Mesenchymal stem cell (in vitro differentiated cells and primary cell): ENCODE measurements at regions not wholly inside any gene's neighbourhood (a gene's known extent, or its start where the extent isn't known, plus 50 kb on each side); places are given as distances from the start of the nearest gene placed in this dataset.

Experiments
- DNase-seq: peaks from one replicate; pipeline ENCODE4 v3.0.0-alpha.2; 2013
- H2AFZ ChIP-seq: one replicate; pipeline ENCODE4 v1.6.1; 2013; ENCODE audit warnings: low read depth, mild to moderate bottlenecking, control low read depth, inconsistent platforms, low read length, moderate library complexity
- H2AK5ac ChIP-seq: 2 replicates; pipeline ENCODE4 v1.6.1; 2013; ENCODE audit warnings: low read length, moderate library complexity, mild to moderate bottlenecking, inconsistent platforms; ENCODE audit not compliant: severe bottlenecking
- H2BK120ac ChIP-seq: one replicate; pipeline ENCODE4 v1.6.1; 2013; ENCODE audit warnings: low read depth, mild to moderate bottlenecking, inconsistent platforms, low read length, moderate library complexity
- H2BK12ac ChIP-seq, 2 experiments: one replicate each; pipeline ENCODE4 v1.6.1; 2013; ENCODE audit warnings: inconsistent platforms in 2 of 2, low read length in 2 of 2, mild to moderate bottlenecking in 2 of 2, moderate library complexity in 2 of 2, control low read depth in 1 of 2
- H2BK15ac ChIP-seq: one replicate; pipeline ENCODE4 v1.6.1; 2013; ENCODE audit warnings: mild to moderate bottlenecking, low read depth, inconsistent platforms; ENCODE audit not compliant: poor library complexity, severe bottlenecking
- H2BK5ac ChIP-seq: 2 replicates; pipeline ENCODE4 v1.6.1; 2013; ENCODE audit warnings: low read depth, mild to moderate bottlenecking, low read length, control low read depth, inconsistent platforms; ENCODE audit not compliant: poor library complexity, severe bottlenecking
- H3K14ac ChIP-seq, 2 experiments: one replicate each; pipeline ENCODE4 v1.6.1; 2013; ENCODE audit warnings: inconsistent platforms in 2 of 2, low read length in 2 of 2, control low read depth in 1 of 2, mild to moderate bottlenecking in 1 of 2, moderate library complexity in 1 of 2
- H3K18ac ChIP-seq, 2 experiments: one replicate each; pipeline ENCODE4 v1.6.1; 2013; ENCODE audit warnings: inconsistent platforms in 2 of 2, low read length in 2 of 2, control low read depth in 1 of 2, low read depth in 1 of 2, mild to moderate bottlenecking in 1 of 2
- H3K23ac ChIP-seq, 2 experiments: one replicate each; pipeline ENCODE4 v1.6.1; 2013; ENCODE audit warnings: inconsistent platforms in 2 of 2, low read length in 2 of 2, mild to moderate bottlenecking in 2 of 2, moderate library complexity in 2 of 2, control low read depth in 1 of 2
- H3K27ac ChIP-seq: 2 replicates; pipeline ENCODE4 v1.5.1; 2013; ENCODE audit warnings: mild to moderate bottlenecking, moderate library complexity, low read length, control low read depth, inconsistent platforms; ENCODE audit not compliant: poor library complexity, severe bottlenecking
- H3K27me3 ChIP-seq, 2 experiments: 2 replicates each; pipeline versions ENCODE4 v1.6.1 to v1.7.0; 2013; ENCODE audit warnings: low read length in 2 of 2, mild to moderate bottlenecking in 2 of 2, moderate library complexity in 2 of 2, control low read depth in 1 of 2, inconsistent platforms in 1 of 2; ENCODE audit not compliant: control insufficient read depth in 1 of 2, insufficient read depth in 1 of 2
- H3K36me3 ChIP-seq, 2 experiments: 2 replicates each; pipeline versions ENCODE4 v1.6.1 to v1.7.0; 2013; ENCODE audit warnings: low read length in 2 of 2, control low read depth in 1 of 2, inconsistent platforms in 1 of 2, low read depth in 1 of 2, mild to moderate bottlenecking in 1 of 2; ENCODE audit not compliant: insufficient read depth in 2 of 2, control insufficient read depth in 1 of 2
- H3K4ac ChIP-seq, 2 experiments: one replicate each; pipeline ENCODE4 v1.6.1; 2013; ENCODE audit warnings: inconsistent platforms in 2 of 2, low read length in 2 of 2, mild to moderate bottlenecking in 2 of 2, moderate library complexity in 2 of 2, control low read depth in 1 of 2, low read depth in 1 of 2
- H3K4me1 ChIP-seq: 2 replicates; pipeline ENCODE4 v1.6.1; 2013; ENCODE audit warnings: low read depth, low read length, control low read depth; ENCODE audit not compliant: control insufficient read depth, insufficient read depth
- H3K4me2 ChIP-seq: 2 replicates; pipeline ENCODE4 v1.6.1; 2013; ENCODE audit warnings: low read length, mild to moderate bottlenecking, inconsistent platforms; ENCODE audit not compliant: poor library complexity, severe bottlenecking
- H3K4me3 ChIP-seq, 2 experiments: 2 replicates each; pipeline versions ENCODE4 v1.5.1 to v1.7.0; 2013; ENCODE audit warnings: low read length in 2 of 2, mild to moderate bottlenecking in 2 of 2, control low read depth in 1 of 2, low read depth in 1 of 2; ENCODE audit not compliant: insufficient read depth in 1 of 2
- H3K79me1 ChIP-seq: replicated peaks from 2 replicates; pipeline ENCODE4 v1.6.1; 2013; ENCODE audit warnings: mild to moderate bottlenecking, control low read depth, low read length, inconsistent platforms; ENCODE audit not compliant: poor library complexity, severe bottlenecking
- H3K9ac ChIP-seq: 2 replicates; pipeline ENCODE4 v1.7.0; 2013; ENCODE audit warnings: mild to moderate bottlenecking, low read length, moderate library complexity
- H3K9me3 ChIP-seq: 2 replicates; pipeline ENCODE4 v1.7.0; 2013; ENCODE audit warnings: mild to moderate bottlenecking, low read length; ENCODE audit not compliant: control insufficient read depth
- H4K8ac ChIP-seq: one replicate; pipeline ENCODE4 v1.6.1; 2013; ENCODE audit warnings: inconsistent platforms, mild to moderate bottlenecking, low read length, moderate library complexity
- H4K91ac ChIP-seq: one replicate; pipeline ENCODE4 v1.6.1; 2013; ENCODE audit warnings: mild to moderate bottlenecking, low read length, inconsistent platforms
- WGBS: methylation state at CpG from one replicate; pipeline ENCODE4 v1.1.7; 2013; ENCODE audit warnings: mixed read lengths; 5-methylcytosine and 5-hydroxymethylcytosine counted together

DNA sequence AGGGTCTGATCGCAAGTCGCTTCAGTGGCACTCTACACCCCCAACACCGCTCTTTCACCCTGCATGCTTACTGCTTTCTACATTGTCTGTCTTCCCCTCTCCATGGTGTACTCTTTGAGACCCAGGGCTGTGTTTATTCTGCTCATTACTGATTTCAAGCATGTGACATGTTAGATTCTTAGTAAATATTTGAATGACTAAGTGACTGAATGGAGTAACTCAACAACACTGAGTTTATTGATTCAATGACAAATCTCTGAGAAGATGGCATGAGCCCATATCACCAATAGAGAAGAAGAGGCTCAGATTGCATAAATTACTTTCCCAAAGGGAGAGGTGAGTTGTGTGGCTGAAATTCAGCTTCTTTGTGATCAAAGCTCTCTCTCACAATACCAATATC lies 89.7 kb upstream of the OSMR start:
- Histone ChIP-seq H4K8ac (no peak overlapping the region), H4K91ac (peak overlapping the region; percentile 70), H3K9ac (no peak overlapping the region), H3K79me1 (no peaks in the 10 kb centered on the region), H3K18ac (no peak overlapping the region), H3K14ac (no peak overlapping the region), H3K27ac (no peak overlapping the region), H3K4me1 (peaks cover 4% of the 10 kb centered on the region), H3K4me2 (no peak overlapping the region), H3K36me3 (no peaks in the 10 kb centered on the region), H2BK120ac (no peak overlapping the region), H2BK5ac (no peak overlapping the region), H2BK12ac (peak overlapping the region; percentile 38 to 39), H3K27me3 (no peaks in the 10 kb centered on the region), H2AFZ (no peak overlapping the region), H3K9me3 (no peaks in the 10 kb centered on the region), H3K4me3 (peak overlapping the region in 1 of 2 experiments; percentile 9), H2BK15ac (no peak overlapping the region), H2AK5ac (no peak overlapping the region), H3K23ac (no peak overlapping the region), H3K4ac (no peak overlapping the region)
- 91% methylated on average over 3 of the region's 3 CpGs for WGBS
- DNase-seq: no peak

DNA sequence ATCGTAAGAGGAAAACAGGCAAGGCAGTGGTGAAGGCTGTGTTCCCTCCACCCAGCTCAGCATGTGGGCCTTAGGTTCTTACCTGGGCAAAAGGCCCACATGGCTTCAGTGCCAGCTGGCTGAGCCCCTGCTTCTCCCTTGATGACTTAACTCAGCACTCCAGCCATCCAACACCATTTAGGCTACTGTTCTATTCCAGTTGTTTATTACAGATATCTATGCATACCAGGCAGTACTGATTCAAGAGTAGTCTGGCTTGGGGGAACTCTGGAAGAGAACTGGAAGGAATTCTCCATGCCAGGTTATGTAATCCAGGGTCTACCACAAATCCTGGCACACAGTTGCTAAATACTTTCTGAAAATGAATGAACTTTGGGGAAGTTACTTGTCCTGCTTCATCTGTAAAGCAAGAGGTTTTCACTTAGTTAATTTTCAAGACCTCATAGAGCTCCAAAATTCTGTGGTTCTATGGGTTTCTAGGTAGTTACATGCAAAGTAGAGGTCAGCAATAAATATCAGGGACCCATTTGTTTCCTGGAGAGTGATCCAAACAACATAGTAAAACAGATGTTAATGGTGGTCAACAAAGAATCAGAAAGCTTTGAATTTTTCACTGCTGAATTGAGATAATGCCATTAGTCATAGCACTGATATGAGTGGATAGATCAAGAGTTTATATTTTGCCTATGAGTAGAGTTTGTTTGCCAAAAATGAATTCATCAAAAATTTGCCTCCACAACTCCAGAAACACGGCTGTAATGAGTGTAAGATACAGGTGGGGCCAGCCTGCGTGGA lies 88.2 kb upstream of the OSMR start:
- Histone ChIP-seq H3K18ac (no peak overlapping the region), H3K4me2 (no peak overlapping the region), H2BK12ac (peak overlapping the region; percentile 62 to 75), H3K14ac (no peak overlapping the region), H3K9ac (no peak overlapping the region), H2BK15ac (no peak overlapping the region), H3K27me3 (no peaks in the 10 kb centered on the region), H2AFZ (no peak overlapping the region), H3K4ac (peak overlapping the region in 1 of 2 experiments; percentile 47), H3K4me3 (no peak overlapping the region), H3K79me1 (no peaks in the 10 kb centered on the region), H3K4me1 (peaks cover 1% of the 10 kb centered on the region), H2BK5ac (no peak overlapping the region), H4K91ac (no peak overlapping the region), H4K8ac (no peak overlapping the region), H2AK5ac (no peak overlapping the region), H3K36me3 (no peaks in the 10 kb centered on the region), H2BK120ac (peak overlapping the region; percentile 59), H3K27ac (no peak overlapping the region), H3K9me3 (no peaks in the 10 kb centered on the region), H3K23ac (no peak overlapping the region)
- no peak for DNase-seq
- 85% methylated on average over 3 of the region's 3 CpGs for WGBS

DNA sequence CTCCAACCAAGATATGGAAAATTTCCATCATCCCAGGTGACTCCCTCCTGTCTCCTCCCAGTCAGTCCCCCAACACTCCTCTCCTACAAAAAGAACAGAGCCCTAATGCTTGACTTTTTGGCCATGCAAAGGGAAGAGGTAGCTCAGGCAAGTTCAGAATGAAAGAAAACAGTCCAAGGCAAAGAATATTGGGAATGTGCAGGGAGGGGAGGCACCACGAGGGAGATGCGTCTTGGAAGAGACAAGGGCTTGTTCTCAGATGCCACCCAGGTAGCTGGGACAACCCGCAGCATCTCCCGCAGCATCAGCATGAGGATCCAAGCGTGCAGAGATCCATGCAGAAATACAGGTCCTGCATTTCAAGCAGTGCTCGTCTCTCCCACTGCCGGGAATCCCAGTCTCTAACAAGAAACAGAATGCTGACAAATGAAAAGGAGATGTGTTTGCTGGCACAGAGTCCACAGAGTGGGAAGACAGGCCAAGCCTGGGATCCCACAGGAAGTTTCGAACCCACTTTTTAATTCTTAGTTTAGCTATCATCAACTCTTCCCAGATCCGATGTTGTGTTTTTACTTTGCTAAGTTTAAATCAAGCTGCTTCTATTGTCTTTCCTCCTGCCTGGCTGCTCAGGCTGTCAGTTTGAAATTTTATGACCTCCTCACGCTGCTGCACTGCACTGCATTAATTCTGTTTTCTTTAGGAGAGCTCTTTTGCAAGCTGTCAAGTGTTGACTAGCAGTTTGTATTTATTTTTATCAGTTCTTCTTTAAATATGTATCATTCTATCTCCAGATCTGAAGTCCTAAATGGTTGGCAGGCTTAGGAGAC lies 86.8 kb upstream of the OSMR start:
- WGBS: 70% methylated on average over 9 of the region's 10 CpGs
- H3K4ac ChIP-seq: peak overlapping the region; percentile 29 to 68
- H3K23ac ChIP-seq: no peak overlapping the region
- no peak overlapping the region for H2AFZ ChIP-seq
- H2BK12ac ChIP-seq: peak overlapping the region; percentile 72 to 91
- no peaks in the 10 kb centered on the region for H3K27me3 ChIP-seq
- peak overlapping the region; percentile 54 for H4K91ac ChIP-seq
- H3K27ac ChIP-seq: no peak overlapping the region
- H2BK120ac ChIP-seq: no peak overlapping the region
- peak overlapping the region in 1 of 2 experiments; percentile 56 for H3K4me3 ChIP-seq
- peaks cover 1% of the 10 kb centered on the region for H3K4me1 ChIP-seq
- H3K14ac ChIP-seq: peak overlapping the region in 1 of 2 experiments; percentile 9
- no peak overlapping the region for H2BK15ac ChIP-seq
- no peaks in the 10 kb centered on the region for H3K9me3 ChIP-seq
- H3K9ac ChIP-seq: peak overlapping the region; percentile 47
- H2AK5ac ChIP-seq: no peak overlapping the region
- no peak overlapping the region for H2BK5ac ChIP-seq
- peak overlapping the region; percentile 40 to 84 for H3K18ac ChIP-seq
- no peak for DNase-seq
- H3K4me2 ChIP-seq: no peak overlapping the region
- no peaks in the 10 kb centered on the region for H3K79me1 ChIP-seq
- H3K36me3 ChIP-seq: no peaks in the 10 kb centered on the region
- H4K8ac ChIP-seq: peak overlapping the region; percentile 67

DNA sequence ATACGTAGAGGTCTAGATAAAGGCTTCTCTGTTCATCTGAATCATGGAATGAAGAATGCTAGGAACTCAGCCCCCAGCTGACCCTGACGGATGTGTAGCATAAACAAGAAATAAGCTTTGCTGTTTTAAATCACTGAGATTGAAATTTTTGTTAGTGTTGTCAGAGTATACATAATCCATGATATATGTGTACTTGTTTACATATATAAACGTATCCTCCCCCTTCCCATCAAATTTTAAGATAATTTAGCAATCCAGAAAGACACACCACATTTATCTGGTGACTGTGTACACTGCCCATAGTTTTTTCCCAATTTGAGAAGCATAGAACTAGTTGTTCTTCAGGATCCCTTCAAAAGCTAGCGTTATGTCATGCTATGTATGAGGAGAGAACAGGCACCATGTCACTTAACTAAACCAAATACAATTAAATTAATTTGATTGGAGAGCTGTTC lies 80.8 kb upstream of the OSMR start:
- no peak overlapping the region for H2AFZ ChIP-seq
- H3K9ac ChIP-seq: no peak overlapping the region
- H3K14ac ChIP-seq: no peak overlapping the region
- H3K79me1 ChIP-seq: no peaks in the 10 kb centered on the region
- H3K18ac ChIP-seq: no peak overlapping the region
- no peak overlapping the region for H3K4me2 ChIP-seq
- H2AK5ac ChIP-seq: no peak overlapping the region
- 2% methylated on average over 3 of the region's 4 CpGs for WGBS
- H3K36me3 ChIP-seq: no peaks in the 10 kb centered on the region
- H2BK120ac ChIP-seq: no peak overlapping the region
- H3K23ac ChIP-seq: no peak overlapping the region
- no peak overlapping the region for H4K8ac ChIP-seq
- H3K4ac ChIP-seq: no peak overlapping the region
- peak overlapping the region; percentile 27 for H3K27ac ChIP-seq
- no peak overlapping the region for H4K91ac ChIP-seq
- no peaks in the 10 kb centered on the region for H3K27me3 ChIP-seq
- no peak overlapping the region for H3K4me3 ChIP-seq
- no peak overlapping the region for H2BK15ac ChIP-seq
- no peaks in the 10 kb centered on the region for H3K4me1 ChIP-seq
- no peak overlapping the region for H2BK12ac ChIP-seq
- peak; percentile 82 for DNase-seq
- H3K9me3 ChIP-seq: peaks cover 24% of the 10 kb centered on the region
- no peak overlapping the region for H2BK5ac ChIP-seq
